HG03460 (cell line): ENCODE measurements at regions not wholly inside any gene's neighbourhood (a gene's known extent, or its start where the extent isn't known, plus 50 kb on each side); places are given as distances from the start of the nearest gene placed in this dataset.
"Not testable (repeated sequence)": the region's sequence is repeated elsewhere in the genome, so short reads cannot be mapped to it uniquely, and the experiment has no call there.

Source experiments
- ATAC-seq: cut with Tn5 transposase; IDR thresholded peaks from one replicate; pipeline ENCODE4 v1.9.1; 2021; ENCODE audit not compliant: unreplicated experiment

GRCh38 chr14:38721822-38722431, 381.1 kb downstream of the SEC23A start:
- no peak for ATAC-seq

GRCh38 chr14:38718519-38718918, 384.5 kb downstream of the SEC23A start:
- no peak for ATAC-seq

- ATAC-seq = no peak
These were observed 386.1 kb downstream of the SEC23A start for GRCh38 chr14:38716926-38717325.

GRCh38 chr14:38710881-38711280, 392.2 kb downstream of the SEC23A start:
- ATAC-seq = no peak

- ATAC-seq = no peak
These were observed 392.8 kb downstream of the SEC23A start for GRCh38 chr14:38710196-38710595.

GRCh38 chr14:38705220-38705619, 397.8 kb downstream of the SEC23A start:
- ATAC-seq = no peak

GRCh38 chr14:38704220-38704619, 398.8 kb downstream of the SEC23A start:
- ATAC-seq = no peak

GRCh38 chr14:38696925-38697324, 406.1 kb downstream of the SEC23A start:
- ATAC-seq = no peak

- no peak for ATAC-seq
These were observed 409.6 kb downstream of the SEC23A start for GRCh38 chr14:38693423-38693822.

- no peak for ATAC-seq
These were observed 413.1 kb upstream of the CLEC14A start for GRCh38 chr14:38669027-38669426.

- no peak for ATAC-seq
These were observed 407.5 kb upstream of the CLEC14A start for GRCh38 chr14:38663382-38663781.

- ATAC-seq = no peak
These were observed 406.9 kb upstream of the CLEC14A start for GRCh38 chr14:38662781-38663180.

- ATAC-seq = no peak
These were observed 390.5 kb upstream of the CLEC14A start for GRCh38 chr14:38646391-38646790.

GRCh38 chr14:38634913-38635312, 379.0 kb upstream of the CLEC14A start:
- ATAC-seq = not testable (repeated sequence)

- ATAC-seq = no peak
These were observed 373.5 kb upstream of the CLEC14A start for GRCh38 chr14:38629412-38629811.

- no peak for ATAC-seq
These were observed 371.3 kb upstream of the CLEC14A start for GRCh38 chr14:38627163-38627562.

GRCh38 chr14:38623661-38624060, 367.8 kb upstream of the CLEC14A start:
- no peak for ATAC-seq

- no peak for ATAC-seq
These were observed 362.6 kb upstream of the CLEC14A start for GRCh38 chr14:38618514-38618913.

- ATAC-seq = no peak
These were observed 361.1 kb upstream of the CLEC14A start for GRCh38 chr14:38616959-38617358.

- no peak for ATAC-seq
These were observed 356.0 kb upstream of the CLEC14A start for GRCh38 chr14:38611928-38612327.

GRCh38 chr14:38608244-38608643, 352.4 kb upstream of the CLEC14A start:
- ATAC-seq = no peak

GRCh38 chr14:38605193-38606114, 349.6 kb upstream of the CLEC14A start:
- no peak for ATAC-seq
